ENCODE measurements at regions not wholly inside any gene's neighbourhood (a gene's known extent, or its start where the extent isn't known, plus 50 kb on each side); places are given as distances from the start of the nearest gene placed in this dataset.

DNA sequence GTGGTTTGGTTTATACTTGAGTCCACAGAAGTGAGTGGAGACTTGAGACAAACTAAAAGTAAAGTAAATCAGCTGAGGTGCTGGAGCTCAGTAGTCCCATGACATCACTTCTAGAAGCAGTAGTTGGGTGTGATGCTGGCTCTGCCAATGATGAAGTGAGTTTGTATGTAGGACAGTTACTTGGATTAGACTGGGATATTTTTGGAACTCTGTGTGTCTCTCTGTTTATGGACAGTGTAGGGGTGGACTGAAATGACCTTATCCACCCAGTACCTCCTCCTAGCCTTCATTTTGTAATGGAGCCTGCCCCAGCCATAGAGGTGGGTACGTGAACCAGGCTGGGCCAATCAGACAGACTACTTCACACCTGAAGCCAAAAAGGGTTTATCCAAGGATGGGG lies 52.2 kb downstream of the POLR1D start:
- no peak for TF ChIP-seq JUND (IDR thresholded peaks at IDR 0.05; ENCODE audit: low read depth)
- in situ Hi-C loops (cut with HindIII; ENCODE audit: low pct_unique_long_range_greater_than_20kb, low sequenced_read_pairs): no loop called here
- DNase-seq (ENCODE audit: low read depth in 1 of 2, low spot score in 1 of 2): no peak

DNA sequence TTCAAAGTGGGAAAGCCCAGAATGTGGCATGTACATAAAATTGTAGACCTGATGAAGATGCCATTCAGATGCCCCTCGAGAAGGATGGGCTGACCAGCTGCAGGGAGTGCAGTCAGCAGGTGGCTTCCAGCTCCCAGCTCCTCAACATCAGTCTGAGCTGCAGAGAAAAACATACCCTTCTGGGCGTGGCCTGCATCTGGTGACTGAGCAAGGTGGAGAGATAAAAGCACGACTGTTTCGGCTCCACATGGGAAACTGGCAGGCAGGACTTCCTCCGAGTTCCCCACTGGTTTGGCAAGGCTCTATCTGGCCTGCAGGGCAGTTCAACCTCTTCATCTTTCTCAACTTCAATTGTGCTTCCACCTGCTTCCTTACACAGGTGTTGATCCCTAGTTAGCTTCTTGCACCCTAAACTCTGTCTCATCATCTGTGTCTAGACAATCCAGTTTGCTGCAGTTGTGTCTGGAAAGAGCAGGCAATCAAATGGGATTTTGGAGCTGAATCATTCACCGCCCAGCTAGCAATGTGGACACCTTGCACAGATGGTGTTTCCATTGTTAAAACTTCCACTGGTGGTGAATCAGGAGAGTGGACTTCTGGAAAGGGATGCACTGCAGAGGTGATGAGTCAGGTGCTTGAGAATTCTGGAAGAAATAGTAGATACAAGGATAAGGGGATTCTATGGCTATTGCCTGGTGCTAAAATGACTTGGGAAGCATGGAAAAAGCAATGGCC lies 56.8 kb downstream of the POLR1D start:
- no peak for TF ChIP-seq JUND (IDR thresholded peaks at IDR 0.05; ENCODE audit: low read depth)
- DNase-seq (ENCODE audit: low read depth in 1 of 2, low spot score in 1 of 2): no peak
- in situ Hi-C loops (cut with HindIII; ENCODE audit: low pct_unique_long_range_greater_than_20kb, low sequenced_read_pairs): no loop called here

DNA sequence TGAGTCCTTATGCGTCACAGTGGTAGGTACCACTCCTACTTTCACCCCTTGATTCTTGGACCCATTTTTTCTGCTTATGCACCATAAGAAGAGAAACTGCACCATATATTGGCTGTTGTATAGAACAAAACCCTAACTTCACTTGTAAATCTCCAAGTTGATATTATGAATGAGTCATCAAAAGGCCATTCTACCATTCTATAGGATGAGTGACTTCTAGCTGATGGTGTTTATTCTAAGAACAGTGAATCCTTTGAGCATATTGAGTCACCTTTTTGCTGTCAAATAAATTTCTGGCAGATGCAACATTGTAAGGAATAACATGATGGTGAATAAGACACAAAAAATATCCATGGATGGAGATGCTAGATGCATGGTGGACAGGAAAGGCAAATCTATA lies 57.7 kb downstream of the POLR1D start:
- DNase-seq (ENCODE audit: low read depth in 1 of 2, low spot score in 1 of 2): no peak
- TF ChIP-seq JUND (IDR thresholded peaks at IDR 0.05; ENCODE audit: low read depth): no peak
- in situ Hi-C loops (cut with HindIII; ENCODE audit: low pct_unique_long_range_greater_than_20kb, low sequenced_read_pairs): no loop called here

DNA sequence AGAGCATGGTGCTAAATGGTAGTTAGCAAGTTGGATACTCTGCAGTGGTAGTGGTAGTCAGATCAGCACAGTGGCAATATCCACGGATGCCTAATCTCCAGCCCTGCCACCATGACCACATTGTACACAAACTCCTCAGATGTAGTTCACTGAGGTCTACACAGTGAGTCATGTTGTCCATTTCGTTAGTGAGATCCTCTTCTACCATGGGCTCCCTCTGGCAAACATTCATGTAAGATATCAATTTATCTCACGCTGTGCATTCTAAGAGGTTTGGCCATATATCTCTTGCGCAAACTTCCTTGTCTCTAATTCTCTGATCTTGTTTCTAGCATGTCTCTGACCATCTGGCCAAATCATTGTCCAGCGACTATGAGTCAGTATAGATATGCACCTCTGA lies 58.2 kb downstream of the POLR1D start:
- no peak for DNase-seq (ENCODE audit: low read depth in 1 of 2, low spot score in 1 of 2)
- in situ Hi-C loops (cut with HindIII; ENCODE audit: low pct_unique_long_range_greater_than_20kb, low sequenced_read_pairs): no loop called here
- no peak for TF ChIP-seq JUND (IDR thresholded peaks at IDR 0.05; ENCODE audit: low read depth)

DNA sequence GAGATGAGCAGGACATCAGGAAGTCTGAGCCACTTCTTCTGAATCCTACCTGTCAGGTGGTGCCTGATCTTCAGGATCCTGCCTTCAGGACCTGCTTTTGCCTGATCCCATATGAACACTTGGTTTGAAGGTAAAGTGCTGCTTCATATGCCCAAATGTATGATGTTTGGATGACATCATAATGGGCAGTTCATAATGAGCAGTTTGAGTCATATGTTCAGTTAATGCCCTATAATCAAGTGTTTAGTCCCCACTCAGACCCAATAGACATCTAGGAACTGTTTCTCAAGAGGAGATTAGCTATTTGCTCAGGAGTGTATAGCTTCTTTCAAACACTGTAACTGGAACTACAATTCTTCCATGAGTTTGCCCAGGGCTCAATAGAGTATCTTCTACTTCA lies 58.8 kb downstream of the POLR1D start:
- in situ Hi-C loops (cut with HindIII; ENCODE audit: low pct_unique_long_range_greater_than_20kb, low sequenced_read_pairs): no loop called here
- no peak for DNase-seq (ENCODE audit: low read depth in 1 of 2, low spot score in 1 of 2)
- no peak for TF ChIP-seq JUND (IDR thresholded peaks at IDR 0.05; ENCODE audit: low read depth)

DNA sequence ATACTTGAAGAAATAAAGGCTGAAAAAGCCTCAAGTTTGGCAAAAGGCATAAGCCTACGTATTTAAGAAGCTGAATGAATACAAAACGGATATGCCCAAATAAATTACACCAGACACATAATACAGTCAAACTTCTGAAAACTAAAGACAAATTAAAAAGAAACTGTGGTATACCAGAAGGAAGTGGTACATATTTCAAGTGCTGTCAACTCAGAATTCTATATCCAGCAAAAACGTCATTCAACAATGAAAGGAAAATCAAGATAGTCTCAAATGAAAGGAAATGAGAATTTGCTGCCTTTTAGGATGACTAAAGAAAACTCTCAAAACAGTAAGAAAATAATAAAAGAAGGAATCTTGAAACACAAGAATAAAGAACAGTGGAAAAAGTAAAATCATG lies 69.5 kb downstream of the POLR1D start:
- TF ChIP-seq JUND (IDR thresholded peaks at IDR 0.05; ENCODE audit: low read depth): no peak
- DNase-seq (ENCODE audit: low read depth in 1 of 2, low spot score in 1 of 2): no peak
- in situ Hi-C loops (cut with HindIII; ENCODE audit: low pct_unique_long_range_greater_than_20kb, low sequenced_read_pairs): no loop called here

DNA sequence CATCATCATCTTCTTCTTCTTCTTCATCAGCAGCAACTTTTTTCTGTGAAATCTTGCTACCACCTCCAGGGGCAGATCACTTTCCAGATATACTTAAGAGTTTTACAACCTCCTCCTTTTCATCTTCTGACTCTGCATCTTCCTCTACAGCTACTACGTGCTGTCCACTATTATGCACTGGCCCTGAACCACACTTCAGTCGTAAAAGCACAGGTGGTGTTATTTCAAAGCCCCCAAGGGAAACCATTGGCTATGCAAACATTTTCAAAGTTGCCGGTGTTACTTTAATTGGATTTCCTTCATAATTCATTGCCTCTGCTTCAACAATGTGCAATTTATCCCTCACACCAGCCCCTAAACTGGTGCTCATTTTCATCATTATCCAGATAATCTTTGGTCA lies 75.0 kb downstream of the POLR1D start:
- in situ Hi-C loops (cut with HindIII; ENCODE audit: low pct_unique_long_range_greater_than_20kb, low sequenced_read_pairs): no loop called here
- TF ChIP-seq JUND (IDR thresholded peaks at IDR 0.05; ENCODE audit: low read depth): no peak
- DNase-seq (ENCODE audit: low read depth in 1 of 2, low spot score in 1 of 2): no peak

DNA sequence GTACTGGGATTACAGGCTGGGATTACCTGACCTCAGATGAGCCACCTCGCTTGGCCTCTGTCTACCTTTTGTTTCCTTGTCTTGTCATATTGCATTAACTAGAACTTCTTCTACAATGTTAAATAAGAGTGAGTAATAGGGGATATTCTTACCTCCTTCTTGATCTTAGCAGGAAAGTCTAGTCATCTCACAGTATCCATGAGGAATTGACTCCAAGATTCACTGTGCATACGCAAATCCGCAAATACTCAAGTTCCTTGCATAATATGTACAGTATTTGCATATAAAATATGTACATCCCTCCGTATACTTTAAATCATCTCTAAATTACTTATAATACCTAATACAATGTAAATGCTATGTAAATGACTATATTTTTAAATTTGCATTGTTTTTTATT lies 78.3 kb downstream of the POLR1D start:
- no peak for DNase-seq (ENCODE audit: low read depth in 1 of 2, low spot score in 1 of 2)
- no peak for TF ChIP-seq JUND (IDR thresholded peaks at IDR 0.05; ENCODE audit: low read depth)
- in situ Hi-C loops (cut with HindIII; ENCODE audit: low pct_unique_long_range_greater_than_20kb, low sequenced_read_pairs): no loop called here

DNA sequence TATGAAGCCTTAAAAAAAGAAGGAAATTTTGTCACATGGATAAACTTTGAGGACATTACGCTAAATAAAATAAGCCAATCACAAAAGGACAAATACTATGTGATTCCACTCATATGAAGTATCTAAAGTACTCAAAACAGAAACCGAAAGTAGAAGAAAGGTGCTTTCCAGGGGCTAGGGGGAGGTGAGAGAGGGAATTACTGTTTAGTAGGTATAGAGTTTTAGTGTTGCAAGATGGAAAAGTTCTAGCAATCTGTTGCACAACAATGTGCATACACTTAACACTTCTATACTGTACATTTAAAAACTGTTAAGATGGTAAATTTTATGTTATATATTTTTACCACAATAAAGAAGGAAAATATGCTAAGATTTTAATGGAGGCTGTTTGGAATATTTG lies 83.0 kb downstream of the POLR1D start:
- TF ChIP-seq JUND (IDR thresholded peaks at IDR 0.05; ENCODE audit: low read depth): no peak
- in situ Hi-C loops (cut with HindIII; ENCODE audit: low pct_unique_long_range_greater_than_20kb, low sequenced_read_pairs): no loop called here
- no peak for DNase-seq (ENCODE audit: low read depth in 1 of 2, low spot score in 1 of 2)

DNA sequence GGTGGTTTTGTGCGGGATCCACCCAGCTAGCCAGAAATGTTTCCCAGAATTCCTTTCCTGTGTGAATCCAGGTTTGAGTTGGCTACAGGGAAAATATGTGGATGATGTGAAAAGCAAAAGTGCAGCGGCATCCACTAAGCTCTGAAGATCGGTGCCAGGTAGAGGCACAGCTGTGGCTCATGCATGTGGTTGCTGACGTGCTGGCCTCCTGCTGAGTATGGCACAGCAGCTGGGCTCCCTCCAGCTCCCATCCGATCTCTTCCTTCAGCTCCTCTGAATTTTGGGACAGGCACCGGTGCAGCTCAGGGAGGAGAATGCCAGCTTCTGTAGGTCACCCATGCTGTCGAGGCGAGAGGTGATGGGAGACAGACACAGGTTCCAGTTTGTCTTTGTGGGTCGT lies 84.0 kb upstream of the GSX1 start:
- in situ Hi-C loops (cut with HindIII; ENCODE audit: low pct_unique_long_range_greater_than_20kb, low sequenced_read_pairs): no loop called here
- peak in 1 of 2 experiments; percentile 2 for DNase-seq (ENCODE audit: low read depth in 1 of 2, low spot score in 1 of 2)
- TF ChIP-seq JUND (IDR thresholded peaks at IDR 0.05; ENCODE audit: low read depth): no peak

DNA sequence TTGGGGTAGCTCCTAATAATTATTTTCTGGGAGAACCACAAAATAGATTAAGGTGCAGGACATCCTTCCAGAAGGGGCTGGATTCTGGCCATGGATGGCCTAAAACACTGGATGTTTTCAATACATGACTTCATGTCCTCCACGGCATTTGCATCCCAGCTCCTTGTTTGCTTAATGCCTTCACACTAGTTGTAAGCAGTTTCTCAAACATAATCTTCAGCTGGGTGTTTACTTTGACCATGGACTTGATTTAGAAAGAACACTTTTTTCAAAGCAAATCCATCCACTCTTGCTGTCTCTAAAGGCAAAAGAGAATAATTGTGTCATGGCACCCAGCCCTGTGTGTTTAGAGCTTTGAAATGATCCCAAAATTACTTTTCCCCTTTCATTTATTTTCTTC lies 82.5 kb upstream of the GSX1 start:
- in situ Hi-C loops (cut with HindIII; ENCODE audit: low pct_unique_long_range_greater_than_20kb, low sequenced_read_pairs): no loop called here
- no peak for DNase-seq (ENCODE audit: low read depth in 1 of 2, low spot score in 1 of 2)
- no peak for TF ChIP-seq JUND (IDR thresholded peaks at IDR 0.05; ENCODE audit: low read depth)

DNA sequence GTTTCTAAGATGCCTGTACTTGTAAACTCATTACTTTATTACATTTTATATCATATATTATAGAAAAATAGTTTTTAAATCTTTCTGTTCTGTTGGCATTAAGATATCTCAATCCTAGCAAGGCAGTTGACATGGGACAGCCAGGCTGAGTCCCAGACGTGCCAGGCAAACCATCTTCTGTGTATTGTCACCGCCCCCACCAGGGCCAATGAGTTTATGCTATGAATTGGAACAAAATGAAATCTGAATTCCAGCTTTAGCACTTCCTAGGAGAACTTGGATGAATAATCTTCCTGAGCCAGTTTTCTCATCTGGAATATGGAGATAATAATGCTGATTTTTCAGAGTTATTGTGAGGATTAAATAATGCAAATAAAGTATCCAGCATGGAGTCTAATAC lies 79.9 kb upstream of the GSX1 start:
- TF ChIP-seq JUND (IDR thresholded peaks at IDR 0.05; ENCODE audit: low read depth): no peak
- in situ Hi-C loops (cut with HindIII; ENCODE audit: low pct_unique_long_range_greater_than_20kb, low sequenced_read_pairs): no loop called here
- DNase-seq (ENCODE audit: low read depth in 1 of 2, low spot score in 1 of 2): peak in 1 of 2 experiments; percentile 30

DNA sequence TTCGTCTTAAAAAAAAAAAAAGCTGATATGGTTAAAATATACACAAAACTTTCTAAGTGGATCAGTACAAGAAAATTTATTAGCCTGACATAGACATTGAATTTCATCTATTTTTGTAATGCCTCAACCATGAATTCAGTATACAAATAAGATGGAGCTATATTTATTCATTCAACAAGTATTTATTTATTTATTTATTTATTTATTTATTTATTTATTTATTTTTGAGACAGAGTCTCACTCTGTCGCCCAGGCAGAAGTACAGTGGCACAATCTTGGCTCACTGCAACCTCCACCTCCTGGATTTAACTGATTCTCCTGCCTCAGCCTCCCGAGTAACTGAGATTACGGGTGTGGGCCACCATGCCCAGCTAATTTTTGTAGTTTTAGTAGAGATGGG lies 78.5 kb upstream of the GSX1 start:
- no peak for DNase-seq (ENCODE audit: low read depth in 1 of 2, low spot score in 1 of 2)
- in situ Hi-C loops (cut with HindIII; ENCODE audit: low pct_unique_long_range_greater_than_20kb, low sequenced_read_pairs): no loop called here
- no peak for TF ChIP-seq JUND (IDR thresholded peaks at IDR 0.05; ENCODE audit: low read depth)

DNA sequence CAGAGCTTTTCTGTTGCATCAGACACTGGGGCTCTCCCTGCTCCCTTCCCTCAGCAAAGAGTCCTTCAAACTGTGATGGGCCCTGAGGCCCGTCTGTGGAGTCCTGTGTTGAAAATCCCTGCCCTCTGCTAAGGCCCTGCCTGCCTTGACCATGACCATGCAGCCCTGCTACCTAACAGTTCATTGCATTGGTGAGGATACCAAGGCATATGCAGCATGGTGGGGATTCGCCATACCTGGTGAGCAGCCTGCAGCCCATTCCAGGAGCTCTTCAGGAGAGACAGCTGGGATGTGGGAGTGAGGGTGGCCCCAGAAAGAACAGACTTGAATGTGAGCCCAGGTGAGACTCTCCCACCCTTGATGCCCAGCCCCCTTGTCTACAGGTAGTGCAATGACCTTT lies 70.6 kb upstream of the GSX1 start:
- DNase-seq (ENCODE audit: low read depth in 1 of 2, low spot score in 1 of 2): no peak
- TF ChIP-seq JUND (IDR thresholded peaks at IDR 0.05; ENCODE audit: low read depth): no peak
- in situ Hi-C loops (cut with HindIII; ENCODE audit: low pct_unique_long_range_greater_than_20kb, low sequenced_read_pairs): no loop called here

All from T47D (cell line).